Anterior cingulate cortex (tissue), 58 donors: ENCODE measurements at regions not wholly inside any gene's neighbourhood (a gene's known extent, or its start where the extent isn't known, plus 50 kb on each side); places are given as distances from the start of the nearest gene placed in this dataset.
"Not testable (repeated sequence)": the region's sequence is repeated elsewhere in the genome, so short reads cannot be mapped to it uniquely, and the experiment has no call there.

Experiments
- DNase-seq, 58 donors: peaks; one replicate each; lab custom pipeline; 2025; lab: John Stamatoyannopoulos, UW

GRCh38 chr7:123327661-123328060 lies 127.9 kb upstream of the SLC13A1 start:
- DNase-seq = no peak

DNA sequence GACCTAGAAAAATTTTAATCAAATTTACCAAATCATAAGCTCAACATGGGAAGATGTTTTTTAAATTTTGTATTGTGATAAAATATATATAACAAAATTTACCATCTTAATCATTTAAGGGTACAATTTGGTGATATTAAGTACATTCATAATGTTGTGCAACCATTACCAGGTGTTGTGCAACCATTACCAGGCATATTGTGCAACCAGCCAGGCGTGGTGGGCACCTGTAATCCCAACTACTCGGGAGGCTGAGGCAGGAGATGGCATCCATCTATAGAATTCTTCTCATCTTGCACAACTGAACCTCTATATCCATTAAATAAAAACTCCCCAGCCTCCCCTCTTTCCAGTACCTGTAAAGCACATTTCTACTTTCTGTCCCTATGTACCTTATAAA lies 124.5 kb upstream of the SLC13A1 start:
- DNase-seq = no peak

GRCh38 chr7:123323689-123324088 lies 123.9 kb upstream of the SLC13A1 start:
- DNase-seq = no peak

DNA sequence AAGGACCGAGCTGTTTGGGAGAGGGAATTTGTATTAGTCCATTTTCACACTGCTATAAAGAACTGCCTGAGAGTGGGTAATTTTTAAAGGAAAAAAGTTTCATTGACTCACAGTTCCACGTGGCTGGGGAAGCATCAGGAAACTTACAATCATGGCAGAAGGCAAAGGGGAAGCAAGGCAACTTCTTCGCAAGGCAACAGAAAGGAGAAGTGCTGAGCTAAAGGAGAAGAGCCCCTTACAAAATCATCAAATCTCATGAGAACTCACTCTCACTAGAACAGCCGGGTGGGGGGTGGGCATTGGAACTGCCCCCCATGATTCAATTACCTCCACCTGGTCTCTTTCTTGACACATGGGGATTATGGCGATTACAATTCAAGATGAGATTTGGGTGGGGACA lies 121.8 kb upstream of the SLC13A1 start:
- not testable (repeated sequence) for DNase-seq

GRCh38 chr7:123319911-123320310 lies 120.1 kb upstream of the SLC13A1 start:
- DNase-seq = no peak

DNA sequence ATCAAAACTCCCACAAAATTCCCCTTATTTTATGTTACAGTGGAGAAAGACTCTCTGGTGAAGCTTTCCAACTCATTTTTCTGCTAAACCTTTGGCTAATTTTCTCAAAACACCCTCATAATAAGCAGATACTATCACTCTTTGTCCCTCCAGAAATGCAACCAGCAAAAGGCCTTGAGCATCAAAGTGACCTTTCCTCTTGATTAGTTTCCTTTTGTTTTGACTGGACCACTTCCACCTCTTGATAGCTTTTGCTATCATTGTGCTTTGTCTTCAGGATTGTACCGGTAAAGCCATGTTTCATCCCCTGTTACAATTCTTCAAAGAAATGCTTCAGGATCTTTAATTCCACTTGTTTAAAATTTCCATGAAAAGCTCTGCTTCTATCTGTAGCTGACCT lies 115.1 kb upstream of the SLC13A1 start:
- DNase-seq = no peak

- no peak for DNase-seq
Measured at GRCh38 chr7:123308254-123308951, 108.6 kb upstream of the SLC13A1 start.

DNA sequence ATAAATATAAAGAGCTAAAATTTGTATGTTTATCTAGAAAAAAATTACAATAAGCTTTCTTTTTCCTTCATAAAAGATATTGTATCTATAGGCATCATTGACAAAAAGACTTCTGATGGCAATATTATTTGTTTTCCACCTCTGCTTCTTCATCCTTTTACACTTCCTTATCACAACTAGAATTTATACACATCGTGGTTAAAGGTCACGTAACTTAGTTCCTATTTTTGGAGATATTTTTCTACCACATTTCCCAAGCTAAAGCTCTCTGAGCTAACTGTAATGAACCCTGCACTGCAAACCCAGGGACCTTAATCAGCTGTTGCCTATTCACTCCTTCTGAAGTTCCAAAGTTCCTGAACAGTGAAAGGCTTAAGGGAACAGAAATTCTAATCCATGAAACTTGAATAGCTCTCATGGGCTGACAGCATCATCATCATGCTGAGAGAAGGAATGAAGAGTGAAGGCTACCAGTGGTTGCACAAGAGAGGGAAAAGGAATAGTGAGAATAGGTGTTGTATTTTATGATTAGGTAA lies 106.1 kb upstream of the SLC13A1 start:
- DNase-seq = no peak

DNA sequence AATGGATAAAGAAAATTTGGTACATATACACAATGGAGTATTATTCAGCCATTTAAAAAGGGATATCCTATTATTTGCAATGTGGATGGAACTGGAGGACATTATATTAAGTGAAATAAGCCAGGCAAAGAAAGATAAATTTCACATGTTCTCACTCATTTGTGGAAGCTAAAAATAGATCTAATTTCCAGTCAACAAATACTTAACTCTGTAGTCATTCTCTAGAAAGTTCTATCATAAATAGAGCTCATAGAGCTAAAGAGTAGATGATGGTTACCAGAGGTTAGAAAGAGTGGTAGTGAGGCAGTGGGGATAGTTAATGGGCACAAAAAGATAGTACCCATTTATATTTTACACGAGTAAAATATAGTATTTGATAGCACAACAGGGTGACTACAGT lies 104.2 kb upstream of the SLC13A1 start:
- DNase-seq = no peak

GRCh38 chr7:123296965-123297364 lies 97.2 kb upstream of the SLC13A1 start:
- no peak for DNase-seq

DNA sequence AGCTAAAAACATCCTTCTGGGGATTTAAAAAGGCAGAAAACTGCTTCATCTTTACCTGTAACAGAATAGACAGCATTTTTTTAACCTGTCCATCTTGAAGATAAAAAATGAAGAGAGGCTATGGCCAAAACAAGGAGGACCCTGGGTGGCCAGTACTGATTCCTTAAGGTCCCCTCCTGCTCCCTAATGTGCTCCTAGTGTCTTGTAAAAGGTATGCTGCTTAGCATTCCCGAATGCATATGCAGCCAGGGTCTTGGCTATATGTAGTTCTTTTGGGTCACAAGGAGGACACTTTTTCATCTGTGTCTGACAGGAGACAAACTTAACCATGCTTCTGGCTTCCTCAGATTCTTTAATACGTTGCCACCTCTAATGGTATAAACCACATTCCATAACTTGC lies 93.9 kb upstream of the SLC13A1 start:
- DNase-seq = no peak

- DNase-seq = no peak
Measured at GRCh38 chr7:123292227-123292626, 92.5 kb upstream of the SLC13A1 start.

- no peak for DNase-seq
Measured at GRCh38 chr7:123289200-123289599, 89.4 kb upstream of the SLC13A1 start.

GRCh38 chr7:123285076-123285700 lies 85.4 kb upstream of the SLC13A1 start:
- DNase-seq = no peak

DNA sequence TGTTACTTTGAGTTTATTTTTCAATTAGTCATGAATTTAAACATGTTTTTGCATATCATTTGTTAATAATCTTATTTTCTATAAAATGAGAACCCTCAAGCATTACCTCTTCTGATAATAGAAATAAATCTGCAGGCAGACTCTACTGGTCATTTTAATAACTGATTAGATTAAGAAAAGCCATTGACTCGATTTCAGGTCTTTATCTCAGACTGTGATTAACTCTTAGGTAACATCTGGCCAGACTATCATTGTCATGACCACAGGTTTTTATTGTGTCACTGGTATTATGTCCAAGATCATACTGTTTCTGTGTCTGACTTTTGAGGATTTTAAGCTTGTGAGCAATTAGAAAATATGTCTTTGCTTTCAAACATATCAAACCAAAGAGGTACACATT lies 83.6 kb upstream of the SLC13A1 start:
- DNase-seq = no peak

DNA sequence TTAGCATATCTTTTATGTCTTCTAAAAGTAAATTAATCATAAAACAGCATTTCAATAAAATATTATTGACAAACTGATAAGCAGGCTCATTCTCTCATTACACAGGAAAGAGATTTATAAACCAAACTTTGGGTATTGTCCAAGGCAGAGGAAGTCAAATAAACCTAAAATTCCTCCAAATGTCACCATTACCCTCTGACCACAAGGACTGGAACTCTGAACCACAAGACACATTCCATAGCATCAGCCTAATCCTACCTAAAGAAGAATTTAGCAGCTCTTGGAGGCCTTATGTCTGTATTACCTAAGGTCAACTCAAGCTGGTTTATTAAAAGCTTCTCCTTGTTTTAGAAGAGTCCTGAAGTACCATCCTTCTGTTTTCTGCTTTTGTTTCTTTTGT lies 82.4 kb upstream of the SLC13A1 start:
- DNase-seq = no peak

- no peak for DNase-seq
Measured at GRCh38 chr7:123279949-123280348, 80.2 kb upstream of the SLC13A1 start.

DNA sequence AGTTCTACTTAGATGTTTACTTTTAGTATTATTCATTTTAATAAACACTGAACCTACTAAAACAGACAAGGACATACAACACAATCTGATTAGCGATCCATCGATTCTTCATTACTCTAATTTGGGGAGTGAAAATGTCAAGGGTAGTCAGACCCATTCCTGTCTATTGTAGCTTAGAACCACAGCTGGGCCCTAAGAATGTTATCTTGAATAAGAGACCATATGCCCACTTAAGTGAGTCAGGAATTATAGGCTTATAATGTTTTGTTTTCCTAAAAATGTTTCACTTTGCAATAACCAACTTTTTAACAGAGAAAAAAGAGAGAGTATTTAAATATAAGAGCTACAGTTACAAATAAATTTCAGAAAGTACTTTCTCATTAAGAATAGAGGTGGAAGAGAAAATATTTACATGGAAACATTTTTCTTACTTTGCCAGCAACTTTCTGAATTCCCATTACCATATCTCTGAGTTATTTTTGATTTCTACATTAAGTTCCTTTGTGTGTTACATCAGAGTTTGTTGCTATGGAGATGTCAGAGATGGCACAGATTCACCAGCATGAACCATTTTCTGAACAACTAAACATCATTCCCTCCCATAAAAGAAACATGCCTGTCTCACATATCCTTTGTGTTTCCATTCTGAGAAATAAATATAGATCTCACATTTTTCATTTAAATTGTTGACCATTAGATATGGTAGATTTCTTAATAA lies 75.4 kb upstream of the SLC13A1 start:
- DNase-seq = peak in 1 of 58 donors; percentile 21

DNA sequence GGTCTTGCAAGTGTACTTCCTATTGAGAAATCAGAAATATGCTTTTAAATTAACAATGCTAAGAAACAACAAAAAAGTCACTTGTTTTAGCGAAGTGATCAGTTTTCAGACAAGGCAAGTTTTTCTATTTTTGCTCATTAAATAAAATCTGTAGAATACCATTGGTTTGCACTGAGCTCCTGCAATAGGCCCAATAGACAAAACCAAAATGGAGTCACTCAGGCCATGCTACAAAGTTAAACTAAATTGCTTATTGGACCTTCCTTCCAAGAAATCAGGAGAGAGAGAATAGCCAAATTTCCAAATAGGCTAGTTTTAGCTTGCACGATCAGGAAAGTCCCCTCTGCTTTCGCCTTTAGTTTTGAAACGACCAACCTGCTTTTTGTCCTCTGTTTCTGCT lies 73.4 kb upstream of the SLC13A1 start:
- no peak for DNase-seq

GRCh38 chr7:123271856-123272255 lies 72.1 kb upstream of the SLC13A1 start:
- DNase-seq = no peak

GRCh38 chr7:123271231-123271630 lies 71.5 kb upstream of the SLC13A1 start:
- no peak for DNase-seq

DNA sequence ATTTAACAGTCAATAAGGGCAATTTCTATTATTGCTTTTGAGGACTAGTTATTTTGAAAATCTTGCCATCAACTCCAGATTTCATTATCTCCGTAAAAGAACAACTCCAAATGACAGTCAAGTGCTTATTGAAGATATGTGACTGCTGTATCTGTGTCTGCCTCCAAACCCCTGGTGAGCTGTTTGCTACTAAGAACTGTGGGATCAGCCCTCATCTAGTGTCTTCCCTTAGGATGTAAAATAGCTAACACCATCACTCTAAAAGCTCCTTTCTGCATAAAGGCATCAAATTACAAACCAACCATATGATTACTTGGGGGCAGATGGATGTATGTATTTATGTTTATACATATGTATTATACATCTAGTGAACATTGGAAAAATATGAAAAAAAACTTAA lies 70.8 kb upstream of the SLC13A1 start:
- no peak for DNase-seq
